ENCODE measurements at regions not wholly inside any gene's neighbourhood (a gene's known extent, or its start where the extent isn't known, plus 50 kb on each side); places are given as distances from the start of the nearest gene placed in this dataset.
"Not testable (repeated sequence)": the region's sequence is repeated elsewhere in the genome, so short reads cannot be mapped to it uniquely, and the experiment has no call there.

GRCh38 chr5:6246820-6247437, 131.4 kb downstream of the MED10 start:
- Histone ChIP-seq H3K27ac (no peak overlapping the region), H3K9me3 (no peaks in the 10 kb centered on the region), H3K4me1 (no peaks in the 10 kb centered on the region), H3K27me3 (no peaks in the 10 kb centered on the region), H3K36me3 (no peaks in the 10 kb centered on the region), H3K4me3 (no peak overlapping the region)
- DNase-seq = no peak
- WGBS, 2 donors (ENCODE audit: low coverage in 1 of 2) = 70 to 75% methylated on average over 2 to 4 of the region's 4 CpGs
- no peak for TF ChIP-seq CTCF (IDR thresholded peaks at IDR 0.05)
- TF ChIP-seq POLR2AphosphoS5 (IDR thresholded peaks at IDR 0.05) = no peak
- TF ChIP-seq EP300 (IDR thresholded peaks at IDR 0.05; ENCODE audit: low read depth) = no peak
- no peak for TF ChIP-seq POLR2A (IDR thresholded peaks at IDR 0.05)
- intact Hi-C loops (cut with DNase I; ENCODE audit: low total_unique reads) (no loop called here), in situ Hi-C loops (cut with MboI; ENCODE audit: low pct_ligation_motif_present in 1 of 4, low pct_unique_long_range_greater_than_20kb in 1 of 4, low sequenced_read_pairs in 3 of 4) (no loop called here)

- Histone ChIP-seq H3K27me3 (no peaks in the 10 kb centered on the region), H3K4me1 (no peaks in the 10 kb centered on the region), H3K27ac (no peak overlapping the region), H3K9me3 (peaks cover 0 to 5% of the 10 kb centered on the region in 2 donors), H3K36me3 (no peaks in the 10 kb centered on the region), H3K4me3 (no peak overlapping the region)
- WGBS, 2 donors (ENCODE audit: low coverage in 1 of 2) = 54 to 60% methylated on average over 1 to 2 of the region's 2 CpGs
- in situ Hi-C loops (cut with MboI; ENCODE audit: low pct_ligation_motif_present in 1 of 4, low pct_unique_long_range_greater_than_20kb in 1 of 4, low sequenced_read_pairs in 3 of 4) (no loop called here), intact Hi-C loops (cut with DNase I; ENCODE audit: low total_unique reads) (no loop called here)
- DNase-seq = no peak
- TF ChIP-seq POLR2A (IDR thresholded peaks at IDR 0.05) (no peak), POLR2AphosphoS5 (IDR thresholded peaks at IDR 0.05) (no peak), CTCF (IDR thresholded peaks at IDR 0.05) (no peak), EP300 (IDR thresholded peaks at IDR 0.05; ENCODE audit: low read depth) (no peak)
Observed at GRCh38 chr5:6244339-6244714, 134.0 kb downstream of the MED10 start.

- Histone ChIP-seq H3K36me3 (no peaks in the 10 kb centered on the region), H3K27me3 (no peaks in the 10 kb centered on the region), H3K4me1 (no peaks in the 10 kb centered on the region), H3K4me3 (no peak overlapping the region), H3K27ac (no peak overlapping the region), H3K9me3 (peaks cover 0 to 6% of the 10 kb centered on the region in 2 donors)
- TF ChIP-seq POLR2A (IDR thresholded peaks at IDR 0.05) = no peak
- no peak for TF ChIP-seq CTCF (IDR thresholded peaks at IDR 0.05)
- no peak for DNase-seq
- intact Hi-C loops (cut with DNase I; ENCODE audit: low total_unique reads) = no loop called here
- WGBS, 2 donors (ENCODE audit: low coverage in 1 of 2) = 67% methylated on average over 5 of the region's 5 CpGs; no CpG with 5 or more reads in 1 of the 2 donors
- in situ Hi-C loops (cut with MboI; ENCODE audit: low pct_ligation_motif_present in 1 of 4, low pct_unique_long_range_greater_than_20kb in 1 of 4, low sequenced_read_pairs in 3 of 4) = no loop called here
Observed at GRCh38 chr5:6243706-6244338, 134.5 kb downstream of the MED10 start.

- H3K4me3 ChIP-seq; H3K9me3 ChIP-seq; H3K27ac ChIP-seq; H3K4me1 ChIP-seq; DNase-seq; H3K27me3 ChIP-seq; H3K36me3 ChIP-seq; in situ Hi-C loops (cut with MboI; ENCODE audit: low pct_ligation_motif_present in 1 of 4, low pct_unique_long_range_greater_than_20kb in 1 of 4, low sequenced_read_pairs in 3 of 4); intact Hi-C loops (cut with DNase I; ENCODE audit: low total_unique reads): not testable (repeated sequence)
Observed at GRCh38 chr5:6241056-6241455, 137.3 kb downstream of the MED10 start.

Measured in transverse colon (tissue), 4 donors.